CD14-positive monocyte (primary cell): ENCODE measurements at regions not wholly inside any gene's neighbourhood (a gene's known extent, or its start where the extent isn't known, plus 50 kb on each side); places are given as distances from the start of the nearest gene placed in this dataset.

ENCODE experiments used
- DNase-seq, 3 donors: peaks; one replicate each; pipeline ENCODE4 v3.0.0-alpha.2; 2011 to 2022
- H2AFZ ChIP-seq: 2 replicates; pipeline ENCODE4 v1.6.0; 2012; ENCODE audit warnings: mild to moderate bottlenecking, low read depth, low read length, inconsistent platforms; ENCODE audit not compliant: insufficient read depth, poor library complexity, severe bottlenecking
- H3K27ac ChIP-seq, 2 donors: 1 replicate in 1 of 2; 2 replicates in 1 of 2; pipeline ENCODE4 v1.5.1; 2012 to 2013; ENCODE audit warnings: low read length in 2 of 2, control low read depth in 1 of 2, inconsistent platforms in 1 of 2, low read depth in 1 of 2, mild to moderate bottlenecking in 1 of 2
- H3K27me3 ChIP-seq, 2 donors: one replicate each; pipeline versions ENCODE4 v1.6.0 to v1.6.1; 2011 to 2013; ENCODE audit warnings: low read length in 2 of 2; ENCODE audit not compliant: control insufficient read depth in 2 of 2, insufficient read depth in 2 of 2
- H3K36me3 ChIP-seq, 2 donors: replicated peaks in 1 of 2; 1 replicate in 1 of 2; 2 replicates in 1 of 2; pipeline versions ENCODE4 v1.5.1 to v1.6.1; 2012 to 2013; ENCODE audit warnings: low read length in 2 of 2, control low read depth in 1 of 2, inconsistent platforms in 1 of 2, mild to moderate bottlenecking in 1 of 2; ENCODE audit not compliant: insufficient read depth in 2 of 2, control insufficient read depth in 1 of 2
- H3K4me1 ChIP-seq, 2 donors: 1 replicate in 1 of 2; 2 replicates in 1 of 2; pipeline versions ENCODE4 v1.5.1 to v1.6.1; 2012 to 2013; ENCODE audit warnings: low read length in 2 of 2, control low read depth in 1 of 2, inconsistent platforms in 1 of 2, mild to moderate bottlenecking in 1 of 2, moderate library complexity in 1 of 2; ENCODE audit not compliant: insufficient read depth in 2 of 2, control insufficient read depth in 1 of 2
- H3K4me2 ChIP-seq: replicated peaks from 2 replicates; pipeline ENCODE3; 2012; ENCODE audit warnings: low read length, moderate library complexity, mild to moderate bottlenecking; ENCODE audit not compliant: poor library complexity, severe bottlenecking; ENCODE audit errors: extremely low read depth
- H3K4me3 ChIP-seq, 3 experiments: fragments of 200-600 bp in 1 of 3; sonication (generic) in 1 of 3; replicated peaks in 1 of 3; 1 replicate in 2 of 3; 2 replicates in 1 of 3; pipeline ENCODE4 v1.5.1; 2011 to 2013; ENCODE audit warnings: low read length in 3 of 3, mild to moderate bottlenecking in 3 of 3, control low read depth in 2 of 3, low read depth in 2 of 3, inconsistent platforms in 1 of 3, moderate library complexity in 1 of 3
- H3K79me2 ChIP-seq: 2 replicates; pipeline ENCODE4 v1.6.0; 2012; ENCODE audit warnings: mild to moderate bottlenecking, control low read depth, inconsistent platforms, low read length, moderate library complexity; ENCODE audit not compliant: insufficient read depth
- H3K9ac ChIP-seq: 2 replicates; pipeline ENCODE4 v1.6.0; 2017; ENCODE audit warnings: low read length, mild to moderate bottlenecking; ENCODE audit not compliant: insufficient read depth, poor library complexity, severe bottlenecking
- H3K9me3 ChIP-seq, 2 donors: replicated peaks in 1 of 2; 1 replicate in 1 of 2; 2 replicates in 1 of 2; pipeline versions ENCODE4 v1.5.1 to v1.6.1; 2012 to 2013; ENCODE audit warnings: low read length in 2 of 2, control low read depth in 1 of 2; ENCODE audit not compliant: control insufficient read depth in 1 of 2, insufficient read depth in 1 of 2
- H4K20me1 ChIP-seq: 2 replicates; pipeline ENCODE4 v1.6.0; 2012; ENCODE audit warnings: mild to moderate bottlenecking, low read length, control low read depth, moderate library complexity; ENCODE audit not compliant: insufficient read depth
- H3K27ac Mint-ChIP-seq, 7 donors: one replicate each; pipeline ENCODE4 v1.8.0; 2020; ENCODE audit warnings: mild to moderate bottlenecking in 7 of 7, mixed read lengths in 7 of 7, moderate library complexity in 6 of 7, inconsistent platforms in 2 of 7
- H3K27me3 Mint-ChIP-seq, 3 donors: one replicate each; pipeline ENCODE4 v1.8.0; 2021 to 2022; ENCODE audit warnings: low read depth in 3 of 3, mild to moderate bottlenecking in 3 of 3, mixed read lengths in 3 of 3, moderate library complexity in 3 of 3, inconsistent platforms in 1 of 3
- H3K36me3 Mint-ChIP-seq, 2 donors: one replicate each; pipeline ENCODE4 v1.8.0; 2020; ENCODE audit warnings: mixed read lengths in 2 of 2, inconsistent platforms in 1 of 2, mild to moderate bottlenecking in 1 of 2
- H3K4me1 Mint-ChIP-seq: one replicate; pipeline ENCODE4 v1.8.0; 2020; ENCODE audit warnings: mild to moderate bottlenecking, mixed read lengths
- H3K4me3 Mint-ChIP-seq, 2 donors: one replicate each; pipeline ENCODE4 v1.8.0; 2020; ENCODE audit warnings: mild to moderate bottlenecking in 2 of 2, mixed read lengths in 2 of 2, moderate library complexity in 1 of 2
- H3K9me3 Mint-ChIP-seq, 7 donors: one replicate each; pipeline ENCODE4 v1.8.0; 2020 to 2022; ENCODE audit warnings: mixed read lengths in 7 of 7, mild to moderate bottlenecking in 6 of 7, moderate library complexity in 6 of 7, inconsistent platforms in 2 of 7
- WGBS: methylation state at CpG from one replicate; pipeline ENCODE4 v1.1.5; 2013; ENCODE audit warnings: missing lambda C conversion rate; ENCODE audit not compliant: insufficient coverage; 5-methylcytosine and 5-hydroxymethylcytosine counted together
- intact Hi-C, 2 donors: fragments of 100-400 bp; cut with micrococcal nuclease; formaldehyde crosslinking; loops; one replicate each; pipeline versions ENCODE4 v1.15.0 to v1.15.1; 2023
- TF ChIP-seq, protein P1 (sequence below): fragments of 200-600 bp; IDR thresholded peaks from one replicate; pipeline ENCODE4 v1.8.0; 2022; ENCODE audit warnings: antibody characterized with exemption, mild to moderate bottlenecking

- peaks cover 0 to 2% (median 0%) of the 10 kb centered on the region in 3 donors for H3K27me3 Mint-ChIP-seq
- no peaks in the 10 kb centered on the region for H3K79me2 ChIP-seq
- H3K9me3 Mint-ChIP-seq = peaks cover 0 to 11% (median 8%) of the 10 kb centered on the region in 7 donors
- H3K27ac ChIP-seq = no peak overlapping the region
- H4K20me1 ChIP-seq = no peaks in the 10 kb centered on the region
- H3K4me3 ChIP-seq = no peak overlapping the region
- no peak overlapping the region for H3K9ac ChIP-seq
- H3K4me1 Mint-ChIP-seq = no peaks in the 10 kb centered on the region
- H2AFZ ChIP-seq = no peak overlapping the region
- intact Hi-C loops = no loop called here
- H3K4me1 ChIP-seq = no peaks in the 10 kb centered on the region
- H3K27ac Mint-ChIP-seq = no peak overlapping the region
- TF ChIP-seq, protein P1, sequence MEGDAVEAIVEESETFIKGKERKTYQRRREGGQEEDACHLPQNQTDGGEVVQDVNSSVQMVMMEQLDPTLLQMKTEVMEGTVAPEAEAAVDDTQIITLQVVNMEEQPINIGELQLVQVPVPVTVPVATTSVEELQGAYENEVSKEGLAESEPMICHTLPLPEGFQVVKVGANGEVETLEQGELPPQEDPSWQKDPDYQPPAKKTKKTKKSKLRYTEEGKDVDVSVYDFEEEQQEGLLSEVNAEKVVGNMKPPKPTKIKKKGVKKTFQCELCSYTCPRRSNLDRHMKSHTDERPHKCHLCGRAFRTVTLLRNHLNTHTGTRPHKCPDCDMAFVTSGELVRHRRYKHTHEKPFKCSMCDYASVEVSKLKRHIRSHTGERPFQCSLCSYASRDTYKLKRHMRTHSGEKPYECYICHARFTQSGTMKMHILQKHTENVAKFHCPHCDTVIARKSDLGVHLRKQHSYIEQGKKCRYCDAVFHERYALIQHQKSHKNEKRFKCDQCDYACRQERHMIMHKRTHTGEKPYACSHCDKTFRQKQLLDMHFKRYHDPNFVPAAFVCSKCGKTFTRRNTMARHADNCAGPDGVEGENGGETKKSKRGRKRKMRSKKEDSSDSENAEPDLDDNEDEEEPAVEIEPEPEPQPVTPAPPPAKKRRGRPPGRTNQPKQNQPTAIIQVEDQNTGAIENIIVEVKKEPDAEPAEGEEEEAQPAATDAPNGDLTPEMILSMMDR = no peak
- H3K9me3 ChIP-seq = peaks cover 7 to 14% of the 10 kb centered on the region in 2 donors
- H3K4me2 ChIP-seq = no peak overlapping the region
- no peak overlapping the region for H3K4me3 Mint-ChIP-seq
- no peaks in the 10 kb centered on the region for H3K27me3 ChIP-seq
- H3K36me3 Mint-ChIP-seq = no peaks in the 10 kb centered on the region
- no peaks in the 10 kb centered on the region for H3K36me3 ChIP-seq
- WGBS = no CpG with 5 or more reads among the region's 3 CpGs
- no peak for DNase-seq
Observed at GRCh38 chr2:220555961-220556630, 928.7 kb downstream of the SLC4A3 start.

DNA sequence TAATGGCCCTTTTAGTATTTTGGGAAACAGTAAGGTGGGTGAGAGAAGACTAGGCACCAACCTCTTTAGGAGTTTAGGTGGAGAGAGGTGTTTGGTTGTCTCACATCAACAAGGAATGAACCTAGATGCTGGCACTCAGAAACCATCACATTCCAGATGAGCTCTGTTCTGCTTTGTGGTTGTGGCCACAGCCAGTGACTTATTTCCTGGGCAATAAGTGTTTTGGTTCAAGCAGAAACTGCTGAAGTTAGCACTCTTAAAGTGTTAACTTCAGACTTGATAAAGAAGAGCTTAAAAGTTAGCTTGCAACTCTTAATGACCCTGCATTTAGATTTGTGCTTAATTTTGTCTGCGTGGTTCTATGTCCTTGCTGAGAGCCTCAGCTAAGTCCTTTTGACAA lies 929.2 kb downstream of the SLC4A3 start:
- TF ChIP-seq, protein P1 = no peak
- Mint-ChIP-seq H3K27ac (no peak overlapping the region), H3K4me1 (no peaks in the 10 kb centered on the region), H3K36me3 (no peaks in the 10 kb centered on the region), H3K4me3 (no peak overlapping the region), H3K9me3 (peaks cover 0 to 11% (median 8%) of the 10 kb centered on the region in 7 donors), H3K27me3 (peaks cover 0 to 2% (median 0%) of the 10 kb centered on the region in 3 donors)
- no peak overlapping the region for H3K4me2 ChIP-seq
- H3K4me1 ChIP-seq = no peaks in the 10 kb centered on the region
- no peak overlapping the region for H3K27ac ChIP-seq
- WGBS = 80% methylated on average over 1 of the region's 1 CpG
- H3K36me3 ChIP-seq = no peaks in the 10 kb centered on the region
- no peaks in the 10 kb centered on the region for H4K20me1 ChIP-seq
- H3K9ac ChIP-seq = no peak overlapping the region
- H2AFZ ChIP-seq = no peak overlapping the region
- intact Hi-C loops = no loop called here
- no peak overlapping the region for H3K4me3 ChIP-seq
- H3K9me3 ChIP-seq = peaks cover 7 to 14% of the 10 kb centered on the region in 2 donors
- H3K27me3 ChIP-seq = no peaks in the 10 kb centered on the region
- no peak for DNase-seq
- H3K79me2 ChIP-seq = no peaks in the 10 kb centered on the region
